Inflammatory macrophage treated with lipopolysaccharide for 1 hour (primary cell): ENCODE measurements at regions not wholly inside any gene's neighbourhood (a gene's known extent, or its start where the extent isn't known, plus 50 kb on each side); places are given as distances from the start of the nearest gene placed in this dataset.

Experiments used
- DNase-seq, 2 donors: peaks; one replicate each; pipeline ENCODE4 v3.0.0-alpha.2; 2020 to 2022

GRCh38 chr5:68352166-68352565 is 136.6 kb downstream of the PIK3R1 start:
- no peak for DNase-seq

DNA sequence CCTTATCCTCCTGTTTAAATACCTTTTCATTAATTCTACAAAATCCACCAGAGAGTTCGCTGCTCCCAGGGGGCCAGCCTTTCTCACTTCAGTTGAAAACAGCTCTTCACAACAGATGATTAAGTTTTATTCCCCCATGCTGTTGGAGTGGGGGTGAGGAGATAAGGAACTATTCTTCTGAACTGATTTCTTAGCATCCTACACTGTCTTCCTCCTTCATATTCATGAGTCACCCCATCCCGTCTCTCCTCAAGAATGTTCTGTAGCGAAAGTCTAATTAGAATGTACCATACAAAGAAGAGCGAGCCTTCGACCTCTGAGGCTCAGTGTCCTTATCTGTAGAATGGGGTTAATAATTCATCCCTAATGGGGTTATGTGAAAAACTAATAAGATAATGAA is 138.0 kb downstream of the PIK3R1 start:
- DNase-seq = peak in 1 of 2 donors; percentile 39

- DNase-seq = no peak
These were observed 138.8 kb downstream of the PIK3R1 start for GRCh38 chr5:68354315-68354714.

GRCh38 chr5:68356216-68356615 is 140.7 kb downstream of the PIK3R1 start:
- no peak for DNase-seq

DNA sequence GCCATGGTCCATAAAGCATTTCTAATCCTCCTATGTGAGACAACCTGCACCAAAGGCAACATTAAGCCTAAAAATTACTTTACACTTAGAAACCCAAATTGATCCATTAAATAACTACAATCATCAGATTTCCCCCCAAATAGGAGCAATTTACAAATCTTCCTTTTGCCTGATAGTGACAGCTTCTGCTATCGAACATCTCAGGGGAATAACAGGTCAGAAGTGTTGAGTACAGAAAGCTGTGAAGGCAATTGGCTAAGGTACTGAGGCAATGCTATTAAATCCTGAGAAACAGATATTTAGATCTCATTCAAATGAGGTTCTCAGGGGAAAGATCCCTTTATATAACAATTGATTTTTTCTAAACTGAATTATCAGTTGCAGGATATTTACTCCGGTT is 141.1 kb downstream of the PIK3R1 start:
- no peak for DNase-seq

DNA sequence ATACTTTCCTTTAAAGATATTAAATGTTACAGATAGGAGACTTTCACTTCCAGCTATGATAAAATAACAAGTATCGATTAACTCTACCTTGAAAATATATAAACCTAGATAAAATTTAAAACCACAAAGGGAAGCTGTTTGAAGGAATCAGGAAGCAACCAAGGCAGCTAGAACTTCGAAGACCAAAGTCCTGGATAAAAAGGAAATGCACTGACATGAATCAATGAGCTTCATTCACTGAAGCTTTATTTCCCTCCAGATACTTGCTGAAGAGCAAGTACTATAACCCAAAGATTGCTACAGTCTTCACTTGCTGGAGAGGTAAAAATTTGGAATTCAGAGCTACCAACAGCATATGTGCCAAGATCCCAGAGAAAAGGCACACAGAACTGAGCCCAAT is 144.1 kb downstream of the PIK3R1 start:
- no peak for DNase-seq

- no peak for DNase-seq
These were observed 146.8 kb downstream of the PIK3R1 start for GRCh38 chr5:68362331-68362730.

DNA sequence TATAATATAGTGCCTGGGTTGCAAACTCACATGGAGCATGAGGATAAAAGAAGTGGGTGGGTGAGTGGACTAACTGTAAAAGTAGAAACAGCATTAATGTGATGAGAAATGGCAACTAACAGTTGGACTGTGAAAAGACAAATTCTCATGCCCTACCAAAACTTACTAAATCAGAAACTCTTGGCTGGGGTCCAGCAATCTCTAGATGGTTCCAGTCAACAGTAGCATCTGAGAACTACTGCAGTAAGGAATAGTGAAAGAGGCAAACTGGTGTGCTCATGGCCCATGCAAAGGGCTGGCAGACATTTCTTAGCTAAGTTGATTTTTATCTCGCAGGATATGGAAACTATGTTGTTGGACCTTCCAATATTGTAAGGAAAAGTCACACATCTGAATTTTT is 150.3 kb downstream of the PIK3R1 start:
- no peak for DNase-seq

- DNase-seq = no peak
These were observed 151.7 kb downstream of the PIK3R1 start for GRCh38 chr5:68367287-68367686.

DNA sequence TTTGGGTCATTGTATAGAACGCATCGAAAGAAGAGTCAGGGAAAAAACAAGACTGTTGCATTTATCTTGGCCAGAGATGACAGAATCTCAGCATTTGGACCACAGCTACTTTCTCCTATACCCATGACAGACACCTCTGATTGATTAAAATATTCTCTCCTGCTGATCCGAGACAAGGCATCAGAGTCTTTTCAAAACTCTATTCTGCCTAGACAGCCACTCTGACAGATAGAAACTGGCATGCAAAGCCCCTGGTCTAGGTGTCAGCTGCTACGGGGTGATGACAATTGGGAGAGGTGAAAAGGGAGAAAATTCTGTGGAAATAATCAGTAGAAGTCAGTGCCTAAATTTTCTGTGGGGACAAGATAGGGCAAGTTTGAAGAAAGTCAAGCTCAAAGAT is 152.2 kb downstream of the PIK3R1 start:
- no peak for DNase-seq

GRCh38 chr5:68368311-68369022 is 152.9 kb downstream of the PIK3R1 start:
- DNase-seq = no peak

DNA sequence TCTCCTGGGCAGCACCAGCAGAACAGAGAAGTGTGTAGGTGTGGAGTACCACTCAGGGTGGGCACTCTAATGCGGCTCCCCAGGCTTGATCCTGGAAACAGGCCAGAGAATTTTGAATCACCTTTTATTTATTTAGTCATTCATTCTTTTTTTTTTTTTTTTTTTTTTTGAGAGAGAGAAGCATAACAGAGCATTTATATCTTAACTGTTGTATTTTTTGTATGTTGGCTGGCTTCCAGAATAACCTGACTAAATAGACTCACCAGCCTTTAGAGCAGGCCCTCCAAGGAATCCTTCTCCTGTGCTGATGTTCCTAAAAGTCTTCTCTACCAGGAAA is 153.4 kb downstream of the PIK3R1 start:
- no peak for DNase-seq

DNA sequence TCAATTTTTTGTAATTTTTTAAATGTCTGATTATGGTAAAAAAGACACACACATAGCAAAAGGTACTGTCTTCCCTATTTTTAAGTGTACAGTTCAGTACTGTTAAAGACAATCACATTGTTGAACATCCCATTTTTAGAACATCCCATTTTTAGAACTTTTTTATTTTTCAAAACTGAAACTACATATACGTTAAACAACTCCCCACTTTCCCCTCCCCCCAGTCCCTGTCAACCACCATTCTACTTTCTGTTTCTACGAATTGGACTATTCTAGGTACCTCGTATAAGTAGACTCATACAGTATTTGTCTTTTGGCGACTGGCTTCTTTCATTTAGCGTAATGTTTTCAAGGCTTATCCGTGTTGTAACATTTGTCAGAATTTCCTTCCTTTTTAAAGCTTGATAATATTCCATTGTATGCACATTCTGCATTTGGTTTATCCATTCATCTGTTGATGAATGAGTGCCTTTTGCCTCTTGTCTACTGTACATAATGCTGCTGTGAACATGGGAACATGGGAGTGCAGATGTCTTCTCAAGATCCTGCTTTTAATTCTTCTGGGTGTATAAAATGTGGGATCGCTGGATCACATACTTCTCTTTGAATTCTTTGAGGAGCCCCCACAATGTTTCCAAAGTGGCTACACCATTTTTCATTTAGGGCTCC is 154.0 kb downstream of the PIK3R1 start:
- peak; percentile 60 to 63 for DNase-seq

GRCh38 chr5:68370196-68370595 is 154.6 kb downstream of the PIK3R1 start:
- DNase-seq = no peak

DNA sequence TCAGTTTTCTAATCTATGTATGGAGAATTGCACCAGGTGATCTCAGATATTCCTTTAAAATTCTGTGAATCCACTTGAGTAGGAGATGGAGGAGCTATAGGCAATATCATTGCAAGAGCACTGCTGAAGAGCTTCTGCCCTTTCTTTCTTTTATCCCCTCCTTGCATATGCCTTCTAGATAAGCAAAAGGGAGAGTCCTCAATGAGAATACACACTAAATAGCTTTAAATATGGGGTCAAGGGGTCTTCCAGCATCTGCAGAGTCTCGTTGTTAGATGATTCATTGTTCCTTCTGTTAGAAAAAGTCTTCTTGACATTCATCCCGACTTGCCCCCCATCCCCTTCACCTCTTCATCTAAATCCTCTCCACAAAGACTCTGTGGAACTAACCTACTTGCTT is 156.1 kb downstream of the PIK3R1 start:
- no peak for DNase-seq

DNA sequence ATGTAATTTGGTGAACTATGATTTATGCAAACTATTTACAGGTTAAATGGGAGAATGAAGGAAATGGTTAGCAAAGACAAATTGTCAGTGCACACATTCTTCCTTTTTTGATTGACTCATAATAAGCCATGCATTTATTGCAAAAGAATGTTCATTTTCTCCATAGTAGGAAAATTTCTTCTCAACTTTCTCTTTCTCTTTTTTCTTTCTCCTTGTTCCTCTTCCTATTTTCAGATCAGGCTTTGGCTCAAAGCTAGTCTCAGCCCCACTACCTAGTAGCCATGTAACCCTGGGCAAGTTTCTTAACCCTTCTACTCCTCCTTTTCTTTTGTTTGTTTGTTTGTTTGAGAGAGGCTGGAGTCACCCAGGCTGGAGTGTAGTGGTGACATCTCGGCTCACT is 156.6 kb downstream of the PIK3R1 start:
- peak; percentile 71 to 75 for DNase-seq

DNA sequence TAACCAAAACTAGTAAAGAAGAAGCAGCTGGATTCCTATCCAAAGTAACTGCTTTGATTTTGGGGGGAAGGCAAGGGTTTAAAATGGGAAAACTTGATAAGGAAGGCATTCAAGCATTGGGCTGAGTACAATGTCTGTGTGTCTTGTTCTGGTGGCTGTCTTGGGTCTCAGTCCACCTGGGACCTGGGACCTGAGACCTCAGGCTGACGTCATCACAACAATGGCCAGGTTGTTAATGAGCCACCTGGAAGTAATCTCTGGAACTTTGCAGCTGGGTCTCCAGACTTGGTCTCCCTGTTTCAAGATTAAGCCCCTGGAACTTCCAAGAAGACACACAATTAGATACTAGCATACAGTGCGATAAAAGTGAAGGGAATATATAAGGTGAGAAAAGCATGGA is 157.5 kb downstream of the PIK3R1 start:
- no peak for DNase-seq

GRCh38 chr5:68374796-68375518 is 159.4 kb downstream of the PIK3R1 start:
- peak; percentile 62 to 66 for DNase-seq

GRCh38 chr5:68375540-68375939 is 160.0 kb downstream of the PIK3R1 start:
- DNase-seq = no peak

- no peak for DNase-seq
These were observed 161.4 kb downstream of the PIK3R1 start for GRCh38 chr5:68376935-68377334.

- no peak for DNase-seq
These were observed 162.2 kb downstream of the PIK3R1 start for GRCh38 chr5:68377733-68378132.

GRCh38 chr5:68378204-68378820 is 162.8 kb downstream of the PIK3R1 start:
- no peak for DNase-seq

GRCh38 chr5:68379275-68380036 is 163.9 kb downstream of the PIK3R1 start:
- no peak for DNase-seq
